Panc1 (cell line): ENCODE measurements at regions not wholly inside any gene's neighbourhood (a gene's known extent, or its start where the extent isn't known, plus 50 kb on each side); places are given as distances from the start of the nearest gene placed in this dataset.

ENCODE experiments used
- ATAC-seq: fragments of 200-7000 bp; cut with Tn5 transposase; 2 replicates; pipeline ENCODE4 v1.9.1; 2020; ENCODE audit warnings: mild to moderate bottlenecking, moderate library complexity
- BruUV-seq: library from RNA; stranded (reverse); fragments of 400-500 nt; replicated peaks from 2 replicates; lab custom pipeline; 2021; lab: Mats Ljungman, UMichigan
- CTCF ChIA-PET: fragments of 300-600 bp; sonication (Branson Sonifier 250); formaldehyde crosslinking; loops from one replicate; lab custom pipeline; 2022; ENCODE audit warnings: antibody characterized with exemption; lab: Charles Lee
- POLR2A ChIA-PET: fragments of 300-600 bp; sonication (Branson Sonifier 250); formaldehyde crosslinking; loops from one replicate; lab custom pipeline; 2022; ENCODE audit warnings: antibody characterized with exemption; lab: Charles Lee
- DNase-seq: peaks from one replicate; pipeline ENCODE4 v3.0.0-alpha.2; 2010; ENCODE audit warnings: low read depth, low spot score
- H3K27ac ChIP-seq: 2 replicates; pipeline ENCODE4 v1.5.1; 2011; ENCODE audit warnings: mild to moderate bottlenecking, low read length, inconsistent platforms
- H3K27me3 ChIP-seq: fragments of 200-500 bp; sonication (Bioruptor generic); 2 replicates; pipeline ENCODE4 v1.6.0; 2014; ENCODE audit warnings: low read length, inconsistent platforms; ENCODE audit not compliant: control insufficient read depth, insufficient read depth
- H3K36me3 ChIP-seq: fragments of 200-500 bp; sonication (Bioruptor generic); 2 replicates; pipeline ENCODE4 v1.5.1; 2014; ENCODE audit warnings: inconsistent platforms, mild to moderate bottlenecking, low read length, moderate library complexity; ENCODE audit not compliant: control insufficient read depth, insufficient read depth
- H3K4me1 ChIP-seq: 2 replicates; pipeline ENCODE4 v1.5.1; 2011; ENCODE audit warnings: inconsistent platforms, mild to moderate bottlenecking, low read length, moderate library complexity; ENCODE audit not compliant: control insufficient read depth, insufficient read depth
- H3K4me3 ChIP-seq, 2 experiments: 2 replicates each; pipeline ENCODE4 v1.5.1; 2011 to 2012; ENCODE audit warnings: low read depth in 2 of 2, low read length in 2 of 2, mild to moderate bottlenecking in 2 of 2, inconsistent platforms in 1 of 2, moderate library complexity in 1 of 2
- H3K9me3 ChIP-seq: fragments of 200-500 bp; sonication (Bioruptor generic); 2 replicates; pipeline ENCODE4 v1.5.1; 2014; ENCODE audit warnings: low read depth, mild to moderate bottlenecking, inconsistent platforms, low read length, moderate library complexity; ENCODE audit not compliant: control insufficient read depth, insufficient read depth
- CTCF ChIP-seq: fragments of 450-650 bp; IDR thresholded peaks from 2 replicates; pipeline ENCODE4 v1.5.1; 2017; ENCODE audit warnings: mild to moderate bottlenecking
- POLR2AphosphoS5 ChIP-seq: IDR thresholded peaks from 2 replicates; pipeline ENCODE4 v1.6.1; 2012; ENCODE audit warnings: mild to moderate bottlenecking, low read depth, low read length, moderate library complexity
- REST ChIP-seq, 2 experiments: IDR thresholded peaks; 2 replicates each; pipeline ENCODE4 v1.6.1; 2011 to 2012; ENCODE audit warnings: low read depth in 2 of 2, control low read depth in 1 of 2, low read length in 1 of 2, mild to moderate bottlenecking in 1 of 2, moderate library complexity in 1 of 2; ENCODE audit not compliant: insufficient read depth in 1 of 2
- SIN3A ChIP-seq: IDR thresholded peaks from 2 replicates; pipeline ENCODE4 v1.6.1; 2012; ENCODE audit warnings: low read depth, mild to moderate bottlenecking, low read length, moderate library complexity, borderline replicate concordance; ENCODE audit not compliant: insufficient read depth
- TCF7L2 ChIP-seq: IDR thresholded peaks from 2 replicates; pipeline ENCODE4 v1.6.1; 2011; ENCODE audit warnings: mild to moderate bottlenecking, low read depth, low read length, inconsistent platforms
- in situ Hi-C: cut with HindIII; loops from 2 replicates; pipeline ENCODE4 v1.10.0; 2016; ENCODE audit warnings: low sequenced_read_pairs, low pct_unique_long_range_greater_than_20kb
- intact Hi-C: fragments of 100-400 bp; cut with micrococcal nuclease; formaldehyde crosslinking; loops from one replicate; pipeline ENCODE4 v1.10.0; 2022; ENCODE audit not compliant: unreplicated experiment

GRCh38 chr10:128218161-128218560 lies 91.9 kb upstream of the MKI67 start:
- Histone ChIP-seq H3K36me3 (no peaks in the 10 kb centered on the region), H3K27me3 (peaks cover 6% of the 10 kb centered on the region; the same call in 1 of the 2 replicates), H3K4me3 (no peak overlapping the region), H3K4me1 (no peaks in the 10 kb centered on the region), H3K9me3 (no peaks in the 10 kb centered on the region), H3K27ac (no peak overlapping the region)
- ATAC-seq (no peak), DNase-seq (no peak)
- ChIA-PET CTCF (no interaction called here), POLR2A (no interaction called here)
- intact Hi-C loops, result no loop called here
- TF ChIP-seq REST (IDR thresholded peaks at IDR 0.05; ENCODE audit: insufficient read depth in 1 of 2, low read depth in 2 of 2, low read length in 1 of 2), result no peak
- no peak for TF ChIP-seq TCF7L2
- TF ChIP-seq POLR2AphosphoS5, result no peak
- TF ChIP-seq CTCF, result no peak
- no peak for TF ChIP-seq SIN3A
- in situ Hi-C loops, result no loop called here
- no TSS peak for BruUV-seq

- Histone ChIP-seq H3K36me3 (no peaks in the 10 kb centered on the region), H3K9me3 (no peaks in the 10 kb centered on the region), H3K4me1 (no peaks in the 10 kb centered on the region), H3K27ac (no peak overlapping the region), H3K27me3 (peaks cover 6% of the 10 kb centered on the region; the same call in 1 of the 2 replicates), H3K4me3 (no peak overlapping the region)
- DNase-seq (no peak), ATAC-seq (no peak)
- in situ Hi-C loops, result no loop called here
- BruUV-seq, result no TSS peak
- CTCF ChIA-PET, result interaction anchor here (0.6 kb wide), 1 partner anchor 301 kb away, joined by 6 read pairs; no protein-coding TSS in a partner anchor
- POLR2A ChIA-PET, result interaction anchor here (0.6 kb wide), 1 partner anchor 1449 kb away, joined by 9 read pairs; no protein-coding TSS in a partner anchor
- no peak for TF ChIP-seq CTCF
- no peak for TF ChIP-seq REST (IDR thresholded peaks at IDR 0.05; ENCODE audit: insufficient read depth in 1 of 2, low read depth in 2 of 2, low read length in 1 of 2)
- no peak for TF ChIP-seq SIN3A
- no peak for TF ChIP-seq TCF7L2
- no peak for TF ChIP-seq POLR2AphosphoS5
- intact Hi-C loops, result no loop called here
Measured at GRCh38 chr10:128219295-128219694, 93.1 kb upstream of the MKI67 start.
